Mammary epithelial cell (primary cell): ENCODE measurements at regions not wholly inside any gene's neighbourhood (a gene's known extent, or its start where the extent isn't known, plus 50 kb on each side); places are given as distances from the start of the nearest gene placed in this dataset.

ENCODE experiments used
- CTCF ChIP-seq, 2 donors: IDR thresholded peaks in 1 of 2; conservative IDR thresholded peaks in 1 of 2; 2 replicates each; pipeline ENCODE4 v1.5.1; 2011 to 2012; ENCODE audit warnings: inconsistent platforms in 2 of 2, low read length in 2 of 2, mild to moderate bottlenecking in 2 of 2, control low read depth in 1 of 2, low read depth in 1 of 2; ENCODE audit not compliant: insufficient read depth in 1 of 2; ENCODE audit errors: extremely low read depth in 1 of 2
- EZH2 ChIP-seq: IDR thresholded peaks from 2 replicates; pipeline ENCODE4 v1.6.1; 2012; ENCODE audit warnings: low read length, inconsistent platforms, borderline replicate concordance

- no peak for TF ChIP-seq CTCF (conservative IDR thresholded peaks at IDR 0.05 in 1 of 2, IDR thresholded peaks at IDR 0.05 in 1 of 2; ENCODE audit: extremely low read depth in 1 of 2, insufficient read depth in 1 of 2, low read depth in 1 of 2, low read length in 2 of 2)
- no peak for TF ChIP-seq EZH2
These were observed 231.8 kb upstream of the CRY1 start for GRCh38 chr12:107325075-107325608.
